RWPE1 (cell line): ENCODE measurements at regions not wholly inside any gene's neighbourhood (a gene's known extent, or its start where the extent isn't known, plus 50 kb on each side); places are given as distances from the start of the nearest gene placed in this dataset.

Experiments
- CTCF ChIA-PET: fragments of 350-600 bp; sonication (Branson Sonifier 250); formaldehyde crosslinking; extraction: SDS; loops from one replicate; lab custom pipeline; 2021; lab: Yijun Ruan, JAX
- POLR2A ChIA-PET: fragments of 400-600 bp; formaldehyde crosslinking; extraction: SDS; loops from one replicate; lab custom pipeline; 2020; ENCODE audit warnings: antibody characterized with exemption; ENCODE audit not compliant: low non-redundant PET; lab: Yijun Ruan, JAX
- DNase-seq: peaks from one replicate; pipeline ENCODE4 v3.0.0; 2012; ENCODE audit warnings: low spot score
- H3K27ac ChIP-seq: fragments of 450-650 bp; 2 replicates; pipeline ENCODE4 v1.5.1; 2017
- CTCF ChIP-seq: fragments of 450-650 bp; conservative IDR thresholded peaks from 2 replicates; pipeline ENCODE4 v1.5.1; 2017; ENCODE audit warnings: low read depth, mild to moderate bottlenecking

GRCh38 chr1:213380865-213381264, 329.8 kb downstream of the RPS6KC1 start:
- POLR2A ChIA-PET = no interaction called here
- DNase-seq = no peak
- H3K27ac ChIP-seq = no peak overlapping the region
- TF ChIP-seq CTCF = no peak
- CTCF ChIA-PET = no interaction called here

GRCh38 chr1:213381572-213382084, 330.6 kb downstream of the RPS6KC1 start:
- no peak overlapping the region for H3K27ac ChIP-seq
- ChIA-PET POLR2A (no interaction called here), CTCF (no interaction called here)
- TF ChIP-seq CTCF = no peak
- DNase-seq = no peak

- ChIA-PET POLR2A (no interaction called here), CTCF (no interaction called here)
- no peak for DNase-seq
- no peak for TF ChIP-seq CTCF
- no peak overlapping the region for H3K27ac ChIP-seq
Observed at GRCh38 chr1:213383465-213383864, 332.4 kb downstream of the RPS6KC1 start.

GRCh38 chr1:213385201-213385600, 334.2 kb downstream of the RPS6KC1 start:
- POLR2A ChIA-PET = no interaction called here
- TF ChIP-seq CTCF = no peak
- DNase-seq = no peak
- H3K27ac ChIP-seq = no peak overlapping the region
- CTCF ChIA-PET = interaction anchor here (0.6 kb wide), 1 partner anchor 696 kb away, joined by 4 read pairs; no protein-coding TSS in a partner anchor

GRCh38 chr1:213385806-213386324, 334.8 kb downstream of the RPS6KC1 start:
- CTCF ChIA-PET = no interaction called here
- DNase-seq = no peak
- H3K27ac ChIP-seq = no peak overlapping the region
- TF ChIP-seq CTCF = no peak
- POLR2A ChIA-PET = no interaction called here

GRCh38 chr1:213387380-213388015, 336.5 kb downstream of the RPS6KC1 start:
- ChIA-PET CTCF (interaction anchor here (0.7 kb wide), 1 partner anchor 27 kb away, joined by 4 read pairs; no protein-coding TSS in a partner anchor), POLR2A (no interaction called here)
- H3K27ac ChIP-seq = no peak overlapping the region
- TF ChIP-seq CTCF = no peak
- DNase-seq = no peak
